GM18519 (cell line): ENCODE measurements at regions not wholly inside any gene's neighbourhood (a gene's known extent, or its start where the extent isn't known, plus 50 kb on each side); places are given as distances from the start of the nearest gene placed in this dataset.
"Not testable (repeated sequence)": the region's sequence is repeated elsewhere in the genome, so short reads cannot be mapped to it uniquely, and the experiment has no call there.

Experiments
- ATAC-seq: cut with Tn5 transposase; IDR thresholded peaks from one replicate; pipeline ENCODE4 v1.9.1; 2021; ENCODE audit warnings: mild to moderate bottlenecking, moderate library complexity; ENCODE audit not compliant: unreplicated experiment, low FRiP score

GRCh38 chr9:102416251-102416650 is 578.9 kb upstream of the CYLC2 start:
- ATAC-seq, result not testable (repeated sequence)

GRCh38 chr9:102405218-102405867 is 589.8 kb upstream of the CYLC2 start:
- ATAC-seq, result no peak

DNA sequence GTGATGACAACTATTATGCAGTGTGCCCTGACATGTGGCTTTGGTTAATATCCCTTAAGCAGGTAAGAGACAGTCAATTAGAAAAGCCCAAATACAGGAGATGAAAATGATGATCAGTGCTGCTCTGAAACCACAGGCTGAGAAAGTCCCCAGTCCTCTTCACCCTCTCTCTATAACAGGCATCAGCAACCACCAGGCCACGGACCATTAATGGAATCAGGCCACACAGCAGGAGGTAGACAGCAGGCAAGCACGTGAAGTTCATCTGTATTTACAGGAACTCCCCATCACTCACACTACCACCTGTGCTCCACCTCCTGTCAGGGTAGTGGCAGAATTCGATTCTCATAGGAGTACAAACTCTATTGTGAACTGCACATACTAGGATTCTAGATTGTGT is 591.6 kb upstream of the CYLC2 start:
- ATAC-seq, result no peak

DNA sequence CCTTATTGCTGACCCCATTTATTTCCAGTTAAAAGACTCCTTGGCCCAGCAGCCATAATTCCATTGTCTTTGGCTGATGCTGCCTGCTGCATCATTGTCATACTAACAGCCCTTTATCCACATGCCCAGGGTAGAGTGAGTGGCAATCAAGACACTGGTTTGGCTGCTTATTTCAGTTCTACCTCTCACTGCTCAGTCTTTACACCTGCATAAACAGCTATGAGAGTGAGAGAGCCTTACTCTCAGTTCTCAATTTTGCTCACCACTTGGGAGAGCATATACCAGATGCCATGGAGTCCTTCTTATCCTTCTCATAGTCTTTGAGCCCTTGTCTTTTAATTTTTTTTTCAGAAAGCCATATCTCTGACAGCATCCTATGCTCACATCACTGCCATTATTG is 596.9 kb upstream of the CYLC2 start:
- ATAC-seq, result no peak

DNA sequence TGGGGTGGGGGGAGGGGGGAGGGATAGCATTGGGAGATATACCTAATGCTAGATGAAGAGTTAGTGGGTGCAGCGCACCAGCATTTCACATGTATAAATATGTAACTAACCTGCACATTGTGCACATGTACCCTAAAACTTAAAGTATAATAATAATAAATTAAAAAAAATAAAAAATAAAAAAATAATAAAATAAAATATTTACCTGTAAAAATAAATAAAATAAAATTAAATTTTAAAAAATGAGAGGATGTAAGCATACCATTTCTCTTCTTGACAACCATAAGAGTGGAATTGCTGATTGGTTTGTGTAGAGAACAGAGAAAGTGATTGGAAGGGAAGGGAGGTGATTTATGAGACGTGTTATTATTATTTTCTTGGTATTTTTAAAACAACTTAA is 609.5 kb upstream of the CYLC2 start:
- ATAC-seq, result not testable (repeated sequence)

- no peak for ATAC-seq
Measured at GRCh38 chr9:102362470-102363132, 624.2 kb upstream of the GRIN3A start.

DNA sequence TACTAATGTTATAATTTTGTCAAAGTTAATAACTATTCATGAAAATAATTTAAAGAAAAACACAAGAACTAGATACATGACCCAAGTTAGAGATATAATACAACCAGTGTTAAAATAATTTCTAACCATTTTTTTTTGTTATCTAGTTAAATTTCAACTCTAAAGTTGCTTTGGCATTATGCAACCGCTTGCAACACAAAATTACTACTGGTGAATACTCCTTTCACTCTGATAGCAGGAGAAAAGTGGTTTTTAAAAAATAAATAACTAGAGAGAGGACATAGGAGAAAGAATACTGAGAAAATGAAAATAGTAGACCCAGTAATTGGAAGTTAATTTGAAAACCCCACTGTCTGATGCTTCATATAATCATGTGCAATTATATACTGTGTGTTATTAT is 622.4 kb upstream of the GRIN3A start:
- ATAC-seq, result no peak

DNA sequence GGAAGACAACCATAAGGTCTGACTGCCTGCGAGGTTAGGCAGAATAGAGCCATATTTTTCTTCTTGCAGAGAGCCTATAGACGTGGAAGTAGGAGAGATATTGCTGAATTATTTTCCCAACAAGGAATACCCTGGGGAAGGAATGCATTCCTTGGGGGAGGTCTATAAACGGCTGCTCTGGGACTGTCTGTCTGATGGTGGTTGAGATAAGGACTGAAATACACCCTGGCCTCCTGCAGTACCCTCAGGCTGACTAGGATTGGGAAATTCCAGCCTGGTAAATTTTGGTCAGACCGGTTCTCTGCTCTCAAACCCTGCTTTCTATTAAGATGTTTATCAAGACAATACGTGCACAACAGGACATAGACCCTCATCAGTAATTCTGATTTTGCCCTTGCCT is 617.5 kb upstream of the GRIN3A start:
- no peak for ATAC-seq

DNA sequence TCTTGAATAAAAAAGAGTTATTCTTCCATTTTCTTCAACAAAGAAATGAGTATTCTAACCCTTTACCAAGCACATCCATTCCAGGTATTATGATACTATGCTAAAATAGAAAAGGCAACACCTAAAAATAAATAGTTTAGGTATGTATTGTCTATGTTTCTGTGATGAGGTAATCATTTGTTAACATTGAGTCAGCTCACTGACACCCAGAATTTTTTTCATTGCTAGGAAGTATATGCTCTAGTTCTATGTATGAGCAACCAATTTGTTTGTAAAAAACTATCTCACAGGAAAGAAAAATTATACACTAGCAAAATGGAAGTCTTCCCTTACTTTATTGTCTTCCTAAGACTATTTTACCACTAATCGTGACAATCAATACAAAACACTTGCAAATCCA is 615.6 kb upstream of the GRIN3A start:
- no peak for ATAC-seq

- not testable (repeated sequence) for ATAC-seq
Measured at GRCh38 chr9:102337471-102337870, 599.0 kb upstream of the GRIN3A start.

DNA sequence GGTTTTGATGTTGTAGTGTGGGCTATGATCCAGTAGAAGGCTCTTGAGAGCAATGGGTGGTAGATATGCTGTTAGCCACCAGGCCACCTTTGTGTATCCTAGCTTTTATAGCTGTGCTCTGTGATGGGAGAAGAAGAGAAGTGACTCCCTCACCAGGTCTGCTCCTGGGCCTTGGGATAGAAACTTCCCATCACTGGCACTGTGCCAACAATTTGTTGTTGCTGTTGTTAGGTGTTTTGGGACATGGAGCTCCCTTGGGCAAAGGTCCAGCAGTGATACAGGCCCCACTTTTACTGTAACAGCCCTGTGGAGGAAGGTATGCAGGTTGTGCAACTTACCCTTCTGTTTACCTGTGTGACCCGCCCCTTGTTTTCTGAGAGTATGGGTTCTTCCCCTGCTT is 570.9 kb upstream of the GRIN3A start:
- ATAC-seq, result no peak

DNA sequence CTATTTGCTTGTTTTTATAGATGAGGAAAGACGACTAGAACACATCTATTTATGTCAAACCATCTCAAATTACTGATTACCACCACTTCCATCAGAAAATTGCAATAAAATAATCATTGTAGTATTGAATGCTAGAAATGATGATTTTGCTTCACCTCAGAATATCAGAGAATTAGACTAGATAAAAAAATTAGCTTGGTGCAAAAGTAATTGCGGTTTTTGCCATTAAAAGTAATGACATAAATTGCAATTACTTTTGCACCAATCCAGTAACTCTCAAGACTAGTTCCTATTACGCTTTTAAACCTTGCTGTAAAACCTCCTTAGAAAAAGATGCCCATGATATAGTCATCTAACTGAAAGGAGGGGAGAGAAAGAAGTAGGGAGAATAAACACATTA is 556.7 kb upstream of the GRIN3A start:
- no peak for ATAC-seq

- ATAC-seq, result no peak
Measured at GRCh38 chr9:102273952-102274351, 535.5 kb upstream of the GRIN3A start.

DNA sequence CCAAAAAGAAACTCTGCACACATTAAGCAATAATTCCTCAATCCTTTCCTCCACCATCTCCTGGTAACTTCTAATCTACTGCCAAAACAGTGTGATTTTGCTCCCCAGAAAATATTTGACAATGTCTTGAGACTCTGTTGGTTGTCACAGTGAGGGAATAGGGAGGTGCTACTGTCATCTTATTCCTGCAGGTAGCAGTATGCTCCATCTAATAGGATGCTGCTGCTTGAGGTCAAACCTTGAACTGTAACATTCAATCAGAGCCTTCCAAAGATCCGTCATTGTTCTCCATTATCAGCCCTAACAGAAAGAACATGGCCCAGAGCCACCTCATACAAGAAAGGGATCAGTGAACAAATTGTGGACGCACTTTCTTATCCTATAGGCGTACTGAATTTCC is 514.7 kb upstream of the GRIN3A start:
- no peak for ATAC-seq

GRCh38 chr9:102244916-102245315 is 506.5 kb upstream of the GRIN3A start:
- ATAC-seq, result no peak

GRCh38 chr9:102237520-102237919 is 499.1 kb upstream of the GRIN3A start:
- ATAC-seq, result no peak

DNA sequence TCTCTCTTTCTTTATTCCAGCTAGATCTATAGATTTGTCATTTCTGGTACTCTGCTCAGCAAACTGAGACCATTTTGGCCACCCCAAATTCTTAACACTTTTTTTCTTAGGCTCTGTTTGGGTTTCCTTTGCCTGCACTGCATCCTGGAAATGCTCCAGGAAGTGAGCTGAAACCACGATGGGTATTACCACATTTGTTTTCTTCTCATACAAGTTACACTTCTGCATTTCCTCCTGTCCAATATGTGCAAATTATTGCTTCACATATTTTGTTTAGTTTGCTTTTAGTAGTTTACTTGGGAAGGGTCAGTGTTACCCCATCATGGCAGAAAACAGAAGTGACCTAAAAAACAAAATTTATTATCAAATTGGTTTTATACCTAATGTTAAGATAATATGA is 498.6 kb upstream of the GRIN3A start:
- no peak for ATAC-seq

GRCh38 chr9:102227416-102227815 is 489.0 kb upstream of the GRIN3A start:
- not testable (repeated sequence) for ATAC-seq

DNA sequence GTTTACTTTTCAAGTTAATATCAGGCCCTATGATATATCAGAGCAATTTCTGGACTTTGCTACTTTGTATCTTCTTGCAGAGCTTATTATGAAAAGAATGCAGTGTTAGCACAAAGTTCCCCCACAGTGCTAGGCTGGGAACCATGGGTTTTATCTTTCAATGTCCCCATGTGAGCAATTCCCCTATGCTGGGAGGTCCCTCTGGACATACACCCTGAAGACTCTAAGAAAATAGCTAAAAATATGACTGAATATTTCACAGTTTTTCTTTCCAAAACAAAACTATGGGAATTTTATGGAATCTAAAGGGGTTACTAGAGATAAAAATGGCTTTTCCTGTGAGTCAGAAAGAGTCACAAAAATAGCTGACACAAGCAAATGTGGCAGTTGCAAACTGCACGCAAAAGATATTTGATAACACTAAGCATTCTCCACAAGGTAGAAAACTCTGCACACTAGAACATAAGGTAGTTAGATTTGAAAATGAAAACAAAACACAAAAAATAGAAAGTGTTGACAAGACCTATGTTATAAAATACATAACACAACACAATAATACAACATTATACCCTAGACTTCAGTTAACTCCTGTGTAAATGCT is 487.5 kb upstream of the GRIN3A start:
- ATAC-seq, result no peak

DNA sequence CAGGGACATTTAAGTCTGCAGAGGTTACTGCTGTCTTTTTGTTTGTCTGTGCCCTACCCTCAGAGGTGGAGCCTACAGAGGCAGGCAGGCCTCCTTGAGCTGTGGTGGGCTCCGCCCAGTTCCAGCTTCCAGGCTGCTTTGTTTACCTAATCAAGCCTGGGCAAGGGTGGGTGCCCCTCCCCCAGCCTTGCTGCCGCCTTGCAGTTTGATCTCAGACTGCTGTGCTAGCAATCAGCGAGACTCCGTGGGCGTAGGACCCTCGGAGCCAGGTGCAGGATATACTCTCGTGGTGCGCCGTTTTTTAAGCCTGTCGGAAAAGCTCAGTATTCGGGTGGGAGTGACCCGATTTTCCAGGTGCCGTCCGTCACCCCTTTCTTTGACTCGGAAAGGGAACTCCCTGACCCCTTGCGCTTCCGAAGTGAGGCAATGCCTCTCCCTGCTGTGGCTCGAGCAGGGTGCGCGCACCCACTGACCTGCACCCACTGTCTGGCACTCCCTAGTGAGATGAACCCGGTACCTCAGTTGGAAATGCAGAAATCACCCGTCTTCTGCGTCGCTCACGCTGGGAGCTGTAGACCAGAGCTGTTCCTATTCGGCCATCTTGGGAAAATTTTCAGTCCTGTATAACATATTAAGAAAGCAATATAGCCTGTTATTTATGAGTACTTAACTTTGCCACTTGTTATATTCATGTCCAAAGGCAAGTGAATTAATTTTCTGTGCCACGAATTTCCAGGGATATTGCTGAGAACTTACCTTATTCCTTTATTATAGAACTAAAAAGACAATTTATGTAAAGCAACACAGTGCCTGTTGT is 485.1 kb upstream of the GRIN3A start:
- ATAC-seq, result not testable (repeated sequence)

GRCh38 chr9:102209176-102209575 is 470.7 kb upstream of the GRIN3A start:
- no peak for ATAC-seq
